Brain microvascular endothelial cell (primary cell): ENCODE measurements at regions not wholly inside any gene's neighbourhood (a gene's known extent, or its start where the extent isn't known, plus 50 kb on each side); places are given as distances from the start of the nearest gene placed in this dataset.
"Not testable (repeated sequence)": the region's sequence is repeated elsewhere in the genome, so short reads cannot be mapped to it uniquely, and the experiment has no call there.

ENCODE experiments used
- DNase-seq: peaks from one replicate; pipeline ENCODE4 v3.0.0-alpha.2; 2020
- H3K27ac ChIP-seq: fragments of 250-450 bp; sonication (Bioruptor Pico); 2 replicates; pipeline ENCODE4 v1.5.1; 2020; ENCODE audit warnings: mild to moderate bottlenecking, moderate library complexity
- H3K27me3 ChIP-seq: fragments of 250-450 bp; sonication (Bioruptor Pico); replicated peaks from 2 replicates; pipeline ENCODE4 v1.5.1; 2020; ENCODE audit warnings: mild to moderate bottlenecking
- H3K36me3 ChIP-seq: fragments of 250-450 bp; sonication (Bioruptor Pico); replicated peaks from 2 replicates; pipeline ENCODE4 v1.5.1; 2020; ENCODE audit warnings: mild to moderate bottlenecking
- H3K4me3 ChIP-seq: 2 replicates; pipeline ENCODE4 v1.5.1; 2011; ENCODE audit warnings: low read depth, mild to moderate bottlenecking, control low read depth, low read length, moderate library complexity
- in situ Hi-C: cut with HindIII; loops from 2 replicates; pipeline ENCODE4 v1.10.0; 2017; ENCODE audit warnings: low sequenced_read_pairs, low pct_ligation_motif_present
- TF ChIP-seq, protein P1 (sequence below): IDR thresholded peaks from 2 replicates; pipeline ENCODE4 v1.5.1; 2011; ENCODE audit warnings: low read depth, mild to moderate bottlenecking, moderate library complexity, low read length, control low read depth, inconsistent platforms; ENCODE audit errors: missing control alignments

GRCh38 chr10:81502677-81503359, 372.2 kb upstream of the NRG3 start:
- TF ChIP-seq, protein P1, sequence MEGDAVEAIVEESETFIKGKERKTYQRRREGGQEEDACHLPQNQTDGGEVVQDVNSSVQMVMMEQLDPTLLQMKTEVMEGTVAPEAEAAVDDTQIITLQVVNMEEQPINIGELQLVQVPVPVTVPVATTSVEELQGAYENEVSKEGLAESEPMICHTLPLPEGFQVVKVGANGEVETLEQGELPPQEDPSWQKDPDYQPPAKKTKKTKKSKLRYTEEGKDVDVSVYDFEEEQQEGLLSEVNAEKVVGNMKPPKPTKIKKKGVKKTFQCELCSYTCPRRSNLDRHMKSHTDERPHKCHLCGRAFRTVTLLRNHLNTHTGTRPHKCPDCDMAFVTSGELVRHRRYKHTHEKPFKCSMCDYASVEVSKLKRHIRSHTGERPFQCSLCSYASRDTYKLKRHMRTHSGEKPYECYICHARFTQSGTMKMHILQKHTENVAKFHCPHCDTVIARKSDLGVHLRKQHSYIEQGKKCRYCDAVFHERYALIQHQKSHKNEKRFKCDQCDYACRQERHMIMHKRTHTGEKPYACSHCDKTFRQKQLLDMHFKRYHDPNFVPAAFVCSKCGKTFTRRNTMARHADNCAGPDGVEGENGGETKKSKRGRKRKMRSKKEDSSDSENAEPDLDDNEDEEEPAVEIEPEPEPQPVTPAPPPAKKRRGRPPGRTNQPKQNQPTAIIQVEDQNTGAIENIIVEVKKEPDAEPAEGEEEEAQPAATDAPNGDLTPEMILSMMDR, result no peak

DNA sequence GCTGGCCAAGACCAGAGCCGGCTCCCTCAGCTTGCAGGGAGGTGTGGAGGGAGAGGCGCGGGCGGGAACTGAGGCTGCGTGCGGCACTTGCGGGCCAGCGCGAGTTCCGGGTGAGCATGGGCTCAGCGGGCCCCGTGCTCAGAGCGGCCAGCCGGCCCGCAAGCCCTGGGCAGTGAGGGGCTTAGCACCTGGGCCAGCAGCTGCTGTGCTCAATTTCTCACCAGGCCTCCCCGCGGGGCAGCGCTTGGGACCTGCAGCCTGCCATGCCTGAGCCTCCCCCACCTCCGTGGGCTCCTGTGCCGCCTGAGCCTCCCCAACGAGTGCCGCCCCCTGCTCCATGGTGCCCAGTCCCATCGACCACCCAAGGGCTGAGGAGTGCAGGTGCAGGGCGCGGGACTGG, 369.2 kb upstream of the NRG3 start:
- H3K36me3 ChIP-seq, DNase-seq, H3K27me3 ChIP-seq, H3K4me3 ChIP-seq, in situ Hi-C loops, H3K27ac ChIP-seq: not testable (repeated sequence)

More at GRCh38 chr10:81502677-81503359, 372.2 kb upstream of the NRG3 start:
- H3K36me3 ChIP-seq, result no peaks in the 10 kb centered on the region
- in situ Hi-C loops, result no loop called here
- no peaks in the 10 kb centered on the region for H3K27me3 ChIP-seq
- no peak overlapping the region for H3K4me3 ChIP-seq
- DNase-seq, result no peak
- H3K27ac ChIP-seq, result no peak overlapping the region

DNA sequence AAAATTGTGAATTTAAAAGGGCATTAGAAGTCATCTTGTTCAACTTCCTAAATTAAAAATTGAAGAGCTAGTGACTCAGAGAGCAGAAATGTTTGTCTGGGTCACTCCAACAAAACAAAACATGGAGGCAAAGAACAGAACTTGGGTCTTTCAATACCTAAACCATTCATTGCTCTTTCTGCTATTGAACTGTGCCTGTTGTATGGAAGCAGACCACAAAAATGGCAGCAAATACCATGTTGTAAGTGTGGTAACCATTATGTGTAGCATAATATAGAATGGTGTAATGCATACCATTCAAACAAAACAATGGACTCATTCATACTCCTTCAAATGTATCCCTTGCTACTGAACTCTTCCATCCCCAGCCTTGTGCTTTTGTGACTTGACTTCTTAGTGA, 360.2 kb upstream of the NRG3 start:
- no peak for DNase-seq
- H3K36me3 ChIP-seq, result no peaks in the 10 kb centered on the region
- TF ChIP-seq, protein P1, result no peak
- no peaks in the 10 kb centered on the region for H3K27me3 ChIP-seq
- H3K27ac ChIP-seq, result no peak overlapping the region
- in situ Hi-C loops, result no loop called here
- H3K4me3 ChIP-seq, result no peak overlapping the region

DNA sequence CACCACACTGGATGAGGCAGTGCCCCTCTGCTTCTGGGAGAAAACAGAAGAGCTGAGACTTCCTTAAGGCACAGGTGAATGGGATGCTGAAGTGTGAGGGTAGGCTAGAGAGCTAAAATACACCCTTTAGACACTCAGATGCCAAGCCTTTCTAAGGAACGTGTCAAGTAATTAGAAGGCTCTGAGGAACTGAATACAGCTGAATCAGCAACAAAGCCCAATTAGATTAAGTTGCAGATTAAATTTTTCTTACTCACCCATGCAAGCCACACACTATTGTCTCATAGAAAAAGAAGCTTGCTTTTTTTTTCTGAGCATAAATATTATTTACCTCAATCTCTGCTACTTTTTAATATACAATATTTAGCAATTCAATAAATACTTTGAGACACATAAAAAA, 354.3 kb upstream of the NRG3 start:
- Histone ChIP-seq H3K36me3 (no peaks in the 10 kb centered on the region), H3K27me3 (no peaks in the 10 kb centered on the region), H3K27ac (no peak overlapping the region), H3K4me3 (no peak overlapping the region)
- no peak for DNase-seq
- TF ChIP-seq, protein P1, result no peak
- in situ Hi-C loops, result no loop called here

- no peak overlapping the region for H3K4me3 ChIP-seq
- TF ChIP-seq, protein P1, result no peak
- H3K27me3 ChIP-seq, result no peaks in the 10 kb centered on the region
- no peak overlapping the region for H3K27ac ChIP-seq
- in situ Hi-C loops, result no loop called here
- H3K36me3 ChIP-seq, result no peaks in the 10 kb centered on the region
- no peak for DNase-seq
Measured at GRCh38 chr10:81524467-81524866, 350.5 kb upstream of the NRG3 start.

DNA sequence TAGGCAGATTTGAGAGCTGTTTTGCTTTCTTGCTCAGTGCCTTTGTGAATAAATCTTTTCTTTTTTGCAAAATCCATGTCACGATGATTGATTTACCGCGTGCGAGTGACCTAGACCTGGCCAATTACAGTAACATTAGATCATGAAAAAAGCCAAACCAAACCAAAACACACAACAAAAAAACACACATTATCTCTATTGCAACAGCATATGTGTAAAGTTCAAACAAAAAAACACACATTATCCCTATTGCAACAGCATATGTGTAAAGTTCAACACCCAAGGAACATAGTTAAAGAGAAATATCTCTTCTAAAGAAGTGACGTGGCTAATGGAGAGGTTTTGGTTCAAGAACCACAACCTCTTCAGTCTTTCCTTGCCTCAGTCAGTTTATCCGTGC, 342.6 kb upstream of the NRG3 start:
- TF ChIP-seq, protein P1, result no peak
- Histone ChIP-seq H3K36me3 (no peaks in the 10 kb centered on the region), H3K27me3 (no peaks in the 10 kb centered on the region), H3K4me3 (no peak overlapping the region), H3K27ac (no peak overlapping the region)
- in situ Hi-C loops, result no loop called here
- no peak for DNase-seq
